GM12891 (cell line): ENCODE measurements at regions not wholly inside any gene's neighbourhood (a gene's known extent, or its start where the extent isn't known, plus 50 kb on each side); places are given as distances from the start of the nearest gene placed in this dataset.

ENCODE experiments used
- PAX5 ChIP-seq: IDR thresholded peaks from 2 replicates; pipeline ENCODE4 v1.6.1; 2011; ENCODE audit warnings: low read length, moderate library complexity, mild to moderate bottlenecking; ENCODE audit not compliant: insufficient read depth, severe bottlenecking
- POLR2A ChIP-seq: IDR thresholded peaks from 2 replicates; pipeline ENCODE4 v1.6.1; 2011; ENCODE audit warnings: low read depth, low read length, control low read depth
- POLR2AphosphoS5 ChIP-seq: IDR thresholded peaks from 2 replicates; pipeline ENCODE4 v1.6.1; 2011; ENCODE audit warnings: low read depth, low read length, control low read depth

DNA sequence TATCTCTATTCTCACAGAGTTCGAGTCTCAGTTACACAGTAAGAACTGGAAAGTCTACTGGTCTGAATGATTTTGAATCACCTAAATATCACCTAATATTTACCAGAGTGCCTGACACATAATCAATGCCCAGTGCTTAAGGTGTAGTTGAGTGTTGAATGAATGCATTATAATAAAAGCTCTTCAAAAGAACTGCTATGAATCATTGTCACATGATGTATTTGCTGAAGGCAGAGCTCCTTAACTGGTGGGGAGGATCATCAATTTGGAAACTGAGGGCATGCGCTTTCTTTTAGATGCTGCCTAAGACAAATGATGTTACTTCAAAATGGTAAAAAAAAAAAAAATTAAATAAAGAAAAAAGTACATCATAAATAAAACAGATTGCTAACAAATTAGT, 359.4 kb upstream of the KIF2B start:
- no peak for TF ChIP-seq POLR2AphosphoS5
- TF ChIP-seq PAX5 = no peak
- TF ChIP-seq POLR2A = no peak
